Skeletal muscle satellite cell (primary cell): ENCODE measurements at regions not wholly inside any gene's neighbourhood (a gene's known extent, or its start where the extent isn't known, plus 50 kb on each side); places are given as distances from the start of the nearest gene placed in this dataset.

ENCODE experiments used
- H3K27me3 ChIP-seq: 2 replicates; pipeline ENCODE4 v1.7.0; 2013; ENCODE audit warnings: low read length; ENCODE audit not compliant: control insufficient read depth, insufficient read depth
- H3K36me3 ChIP-seq: 2 replicates; pipeline ENCODE4 v1.7.0; 2013; ENCODE audit warnings: mild to moderate bottlenecking, control low read depth, low read length; ENCODE audit not compliant: insufficient read depth
- H3K4me1 ChIP-seq: 2 replicates; pipeline ENCODE4 v1.7.0; 2013; ENCODE audit warnings: low read length; ENCODE audit not compliant: control insufficient read depth, insufficient read depth
- H3K4me2 ChIP-seq: 2 replicates; pipeline ENCODE4 v1.7.0; 2013; ENCODE audit warnings: mild to moderate bottlenecking, low read length
- H3K4me3 ChIP-seq: 2 replicates; pipeline ENCODE4 v1.7.0; 2013; ENCODE audit warnings: low read length
- H3K9ac ChIP-seq: 2 replicates; pipeline ENCODE4 v1.7.0; 2013; ENCODE audit warnings: mild to moderate bottlenecking, low read depth, low read length, moderate library complexity
- H3K9me3 ChIP-seq: replicated peaks from 2 replicates; pipeline ENCODE4 v1.7.0; 2013; ENCODE audit warnings: mild to moderate bottlenecking, control low read depth, low read length

- no peak overlapping the region for H3K4me3 ChIP-seq
- H3K9ac ChIP-seq: no peak overlapping the region
- no peaks in the 10 kb centered on the region for H3K27me3 ChIP-seq
- H3K36me3 ChIP-seq: no peaks in the 10 kb centered on the region
- peaks cover 4% of the 10 kb centered on the region for H3K9me3 ChIP-seq
- H3K4me1 ChIP-seq: no peaks in the 10 kb centered on the region
- no peak overlapping the region for H3K4me2 ChIP-seq
These were observed 111.2 kb upstream of the ASIC2 start for GRCh38 chr17:33404070-33404819.

GRCh38 chr17:33416131-33416530, 123.0 kb upstream of the ASIC2 start:
- Histone ChIP-seq H3K4me1 (no peaks in the 10 kb centered on the region), H3K4me3 (no peak overlapping the region), H3K9ac (no peak overlapping the region), H3K4me2 (no peak overlapping the region), H3K9me3 (no peaks in the 10 kb centered on the region), H3K27me3 (no peaks in the 10 kb centered on the region), H3K36me3 (no peaks in the 10 kb centered on the region)

GRCh38 chr17:33421933-33422332, 128.8 kb upstream of the ASIC2 start:
- Histone ChIP-seq H3K36me3 (no peaks in the 10 kb centered on the region), H3K9ac (no peak overlapping the region), H3K4me2 (no peak overlapping the region), H3K4me3 (no peak overlapping the region), H3K27me3 (no peaks in the 10 kb centered on the region), H3K9me3 (peaks cover 2% of the 10 kb centered on the region), H3K4me1 (no peaks in the 10 kb centered on the region)

GRCh38 chr17:33433581-33433980, 140.5 kb upstream of the ASIC2 start:
- Histone ChIP-seq H3K27me3 (no peaks in the 10 kb centered on the region), H3K4me2 (no peak overlapping the region), H3K36me3 (no peaks in the 10 kb centered on the region), H3K4me3 (no peak overlapping the region), H3K4me1 (peaks cover 10% of the 10 kb centered on the region), H3K9ac (no peak overlapping the region), H3K9me3 (no peaks in the 10 kb centered on the region)

- no peak overlapping the region for H3K4me2 ChIP-seq
- H3K4me3 ChIP-seq: no peak overlapping the region
- no peak overlapping the region for H3K9ac ChIP-seq
- H3K9me3 ChIP-seq: no peaks in the 10 kb centered on the region
- H3K4me1 ChIP-seq: peaks cover 10% of the 10 kb centered on the region
- no peaks in the 10 kb centered on the region for H3K36me3 ChIP-seq
- H3K27me3 ChIP-seq: no peaks in the 10 kb centered on the region
These were observed 141.7 kb upstream of the ASIC2 start for GRCh38 chr17:33434841-33435240.

- Histone ChIP-seq H3K4me1 (peaks cover 10% of the 10 kb centered on the region), H3K27me3 (no peaks in the 10 kb centered on the region), H3K4me3 (no peak overlapping the region), H3K9me3 (no peaks in the 10 kb centered on the region), H3K4me2 (no peak overlapping the region), H3K36me3 (no peaks in the 10 kb centered on the region), H3K9ac (no peak overlapping the region)
These were observed 142.7 kb upstream of the ASIC2 start for GRCh38 chr17:33435721-33436301.

- H3K27me3 ChIP-seq: no peaks in the 10 kb centered on the region
- H3K36me3 ChIP-seq: no peaks in the 10 kb centered on the region
- H3K4me3 ChIP-seq: no peak overlapping the region
- H3K9me3 ChIP-seq: no peaks in the 10 kb centered on the region
- peaks cover 10% of the 10 kb centered on the region for H3K4me1 ChIP-seq
- H3K4me2 ChIP-seq: no peak overlapping the region
- H3K9ac ChIP-seq: no peak overlapping the region
These were observed 143.2 kb upstream of the ASIC2 start for GRCh38 chr17:33436321-33436720.

GRCh38 chr17:33438139-33438538, 145.0 kb upstream of the ASIC2 start:
- H3K9ac ChIP-seq: no peak overlapping the region
- no peak overlapping the region for H3K4me3 ChIP-seq
- no peaks in the 10 kb centered on the region for H3K36me3 ChIP-seq
- no peak overlapping the region for H3K4me2 ChIP-seq
- H3K9me3 ChIP-seq: no peaks in the 10 kb centered on the region
- H3K27me3 ChIP-seq: no peaks in the 10 kb centered on the region
- H3K4me1 ChIP-seq: peaks cover 10% of the 10 kb centered on the region

- H3K4me1 ChIP-seq: peaks cover 10% of the 10 kb centered on the region
These were observed 145.5 kb upstream of the ASIC2 start for GRCh38 chr17:33438578-33438977.

GRCh38 chr17:33442320-33442719, 149.2 kb upstream of the ASIC2 start:
- Histone ChIP-seq H3K4me3 (no peak overlapping the region), H3K9ac (no peak overlapping the region), H3K4me2 (no peak overlapping the region), H3K36me3 (no peaks in the 10 kb centered on the region), H3K4me1 (no peaks in the 10 kb centered on the region), H3K27me3 (no peaks in the 10 kb centered on the region), H3K9me3 (no peaks in the 10 kb centered on the region)

More at GRCh38 chr17:33438578-33438977, 145.5 kb upstream of the ASIC2 start:
- Histone ChIP-seq H3K4me2 (no peak overlapping the region), H3K9ac (no peak overlapping the region), H3K9me3 (no peaks in the 10 kb centered on the region), H3K27me3 (no peaks in the 10 kb centered on the region), H3K4me3 (no peak overlapping the region), H3K36me3 (no peaks in the 10 kb centered on the region)

- Histone ChIP-seq H3K4me1 (no peaks in the 10 kb centered on the region), H3K36me3 (no peaks in the 10 kb centered on the region), H3K27me3 (no peaks in the 10 kb centered on the region), H3K9ac (no peak overlapping the region), H3K4me3 (no peak overlapping the region), H3K9me3 (no peaks in the 10 kb centered on the region), H3K4me2 (no peak overlapping the region)
These were observed 151.6 kb upstream of the ASIC2 start for GRCh38 chr17:33444731-33445130.

- Histone ChIP-seq H3K9me3 (no peaks in the 10 kb centered on the region), H3K4me1 (no peaks in the 10 kb centered on the region), H3K4me2 (no peak overlapping the region), H3K36me3 (no peaks in the 10 kb centered on the region), H3K27me3 (no peaks in the 10 kb centered on the region), H3K9ac (no peak overlapping the region), H3K4me3 (no peak overlapping the region)
These were observed 154.0 kb upstream of the ASIC2 start for GRCh38 chr17:33447090-33447489.
